ENCODE measurements at regions not wholly inside any gene's neighbourhood (a gene's known extent, or its start where the extent isn't known, plus 50 kb on each side); places are given as distances from the start of the nearest gene placed in this dataset.

DNA sequence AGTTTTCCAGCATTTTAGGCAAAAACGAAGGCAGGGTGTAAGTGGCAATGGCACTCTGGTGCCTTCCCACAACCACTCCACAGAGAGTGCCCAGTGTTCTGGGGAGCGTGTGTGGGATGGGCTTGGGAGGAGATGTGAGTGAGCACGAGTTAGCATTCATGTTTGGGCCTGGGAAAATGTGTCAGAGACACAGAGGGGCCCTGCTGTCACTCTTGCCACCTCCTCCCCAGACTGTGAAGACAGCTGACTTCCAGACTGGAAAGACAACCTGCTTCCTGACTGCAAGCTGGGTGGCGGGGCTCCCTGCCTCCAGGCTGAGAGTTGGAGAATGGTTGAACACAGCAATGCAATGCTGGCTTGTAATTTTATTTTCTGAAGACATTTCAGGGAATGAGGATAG lies 454.5 kb upstream of the ZMIZ1 start:
- TF ChIP-seq, protein P1, sequence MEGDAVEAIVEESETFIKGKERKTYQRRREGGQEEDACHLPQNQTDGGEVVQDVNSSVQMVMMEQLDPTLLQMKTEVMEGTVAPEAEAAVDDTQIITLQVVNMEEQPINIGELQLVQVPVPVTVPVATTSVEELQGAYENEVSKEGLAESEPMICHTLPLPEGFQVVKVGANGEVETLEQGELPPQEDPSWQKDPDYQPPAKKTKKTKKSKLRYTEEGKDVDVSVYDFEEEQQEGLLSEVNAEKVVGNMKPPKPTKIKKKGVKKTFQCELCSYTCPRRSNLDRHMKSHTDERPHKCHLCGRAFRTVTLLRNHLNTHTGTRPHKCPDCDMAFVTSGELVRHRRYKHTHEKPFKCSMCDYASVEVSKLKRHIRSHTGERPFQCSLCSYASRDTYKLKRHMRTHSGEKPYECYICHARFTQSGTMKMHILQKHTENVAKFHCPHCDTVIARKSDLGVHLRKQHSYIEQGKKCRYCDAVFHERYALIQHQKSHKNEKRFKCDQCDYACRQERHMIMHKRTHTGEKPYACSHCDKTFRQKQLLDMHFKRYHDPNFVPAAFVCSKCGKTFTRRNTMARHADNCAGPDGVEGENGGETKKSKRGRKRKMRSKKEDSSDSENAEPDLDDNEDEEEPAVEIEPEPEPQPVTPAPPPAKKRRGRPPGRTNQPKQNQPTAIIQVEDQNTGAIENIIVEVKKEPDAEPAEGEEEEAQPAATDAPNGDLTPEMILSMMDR (IDR thresholded peaks at IDR 0.05 in 4 of 5, conservative IDR thresholded peaks at IDR 0.05 in 1 of 5): no peak
- no peak for TF ChIP-seq POLR2A (IDR thresholded peaks at IDR 0.05)

Data from gastrocnemius medialis (tissue), 4 donors.